Peyer's patch (tissue), 4 donors: ENCODE measurements at regions not wholly inside any gene's neighbourhood (a gene's known extent, or its start where the extent isn't known, plus 50 kb on each side); places are given as distances from the start of the nearest gene placed in this dataset.
"Not testable (repeated sequence)": the region's sequence is repeated elsewhere in the genome, so short reads cannot be mapped to it uniquely, and the experiment has no call there.

Source experiments
- DNase-seq, 3 donors: peaks; one replicate each; pipeline ENCODE4 v3.0.0-alpha.2; 2017 to 2019
- H3K27ac ChIP-seq, 4 donors: fragments of 200-600 bp; sonication (generic); one replicate each; pipeline ENCODE4 v1.5.1; 2016 to 2019
- H3K27me3 ChIP-seq, 2 donors: fragments of 200-600 bp; sonication (generic); one replicate each; pipeline ENCODE4 v1.5.1; 2019
- H3K36me3 ChIP-seq, 3 donors: fragments of 200-600 bp; sonication (generic); one replicate each; pipeline ENCODE4 v1.5.1; 2016 to 2019
- H3K4me1 ChIP-seq, 4 donors: fragments of 200-600 bp; sonication (generic); one replicate each; pipeline ENCODE4 v1.5.1; 2016 to 2019
- H3K4me3 ChIP-seq, 4 donors: fragments of 200-600 bp; sonication (generic); 1 replicate in 3 of 4; 2 replicates in 1 of 4; pipeline ENCODE4 v1.5.1; 2016 to 2019; ENCODE audit warnings: mild to moderate bottlenecking in 1 of 4
- H3K9me3 ChIP-seq, 4 donors: fragments of 200-600 bp; sonication (generic); one replicate each; pipeline ENCODE4 v1.5.1; 2016 to 2019; ENCODE audit warnings: mild to moderate bottlenecking in 1 of 4
- POLR2A ChIP-seq, 2 donors: fragments of 450-650 bp; IDR thresholded peaks; one replicate each; pipeline ENCODE4 v1.5.1; 2017; ENCODE audit warnings: antibody characterized with exemption in 2 of 2, mild to moderate bottlenecking in 2 of 2, moderate library complexity in 2 of 2
- TF ChIP-seq, protein P1 (sequence below), 6 experiments: fragments of 450-650 bp in 4 of 6; fragments of 200-600 bp in 2 of 6; sonication (generic) in 1 of 6; IDR thresholded peaks; one replicate each; pipeline ENCODE4 v1.5.1; 2017 to 2019; ENCODE audit warnings: antibody characterized with exemption in 6 of 6, mild to moderate bottlenecking in 3 of 6, moderate library complexity in 1 of 6

DNA sequence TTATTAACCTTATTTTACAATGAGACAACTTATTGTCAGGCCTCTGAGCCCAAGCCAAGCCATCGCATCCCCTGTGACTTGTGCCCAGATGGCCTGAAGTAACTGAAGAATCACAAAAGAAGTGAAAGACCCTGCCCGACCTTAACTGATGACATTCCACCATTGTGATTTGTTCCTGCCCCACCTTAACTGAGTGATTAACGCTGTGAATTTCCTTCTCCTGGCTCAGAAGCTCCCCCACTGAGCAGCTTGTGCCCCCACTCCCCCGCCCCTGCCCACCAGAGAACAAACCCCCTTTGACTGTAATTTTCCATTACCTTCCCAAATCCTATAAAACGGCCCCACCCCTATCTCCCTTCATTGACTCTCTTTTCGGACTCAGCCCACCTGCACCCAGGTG lies 224.0 kb upstream of the DUSP10 start:
- H3K9me3 ChIP-seq, H3K4me1 ChIP-seq, DNase-seq, H3K36me3 ChIP-seq, H3K27me3 ChIP-seq, H3K4me3 ChIP-seq, H3K27ac ChIP-seq: not testable (repeated sequence)

DNA sequence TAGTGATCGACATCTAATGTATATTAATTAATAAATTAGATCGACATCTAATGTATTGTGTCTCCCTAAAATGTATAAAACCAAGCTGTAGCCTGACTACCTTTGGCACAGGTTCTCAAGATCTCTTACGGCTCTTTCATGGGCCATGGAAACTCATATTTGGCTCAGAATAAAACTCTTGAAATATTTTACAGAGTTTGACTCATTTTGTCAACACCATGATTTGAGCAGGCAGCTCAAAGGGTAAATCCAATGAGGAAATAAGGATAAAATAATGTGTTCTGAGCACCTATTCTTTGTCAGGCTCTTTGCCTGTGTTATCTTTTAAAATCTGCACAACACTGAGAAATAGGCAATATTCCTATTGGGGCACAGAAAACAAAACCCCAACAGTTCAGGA lies 223.4 kb upstream of the DUSP10 start:
- DNase-seq: no peak
- Histone ChIP-seq H3K36me3 (no peaks in the 10 kb centered on the region), H3K4me1 (no peaks in the 10 kb centered on the region), H3K4me3 (no peak overlapping the region), H3K27me3 (no peaks in the 10 kb centered on the region), H3K27ac (no peak overlapping the region), H3K9me3 (no peaks in the 10 kb centered on the region)
- TF ChIP-seq, protein P1, sequence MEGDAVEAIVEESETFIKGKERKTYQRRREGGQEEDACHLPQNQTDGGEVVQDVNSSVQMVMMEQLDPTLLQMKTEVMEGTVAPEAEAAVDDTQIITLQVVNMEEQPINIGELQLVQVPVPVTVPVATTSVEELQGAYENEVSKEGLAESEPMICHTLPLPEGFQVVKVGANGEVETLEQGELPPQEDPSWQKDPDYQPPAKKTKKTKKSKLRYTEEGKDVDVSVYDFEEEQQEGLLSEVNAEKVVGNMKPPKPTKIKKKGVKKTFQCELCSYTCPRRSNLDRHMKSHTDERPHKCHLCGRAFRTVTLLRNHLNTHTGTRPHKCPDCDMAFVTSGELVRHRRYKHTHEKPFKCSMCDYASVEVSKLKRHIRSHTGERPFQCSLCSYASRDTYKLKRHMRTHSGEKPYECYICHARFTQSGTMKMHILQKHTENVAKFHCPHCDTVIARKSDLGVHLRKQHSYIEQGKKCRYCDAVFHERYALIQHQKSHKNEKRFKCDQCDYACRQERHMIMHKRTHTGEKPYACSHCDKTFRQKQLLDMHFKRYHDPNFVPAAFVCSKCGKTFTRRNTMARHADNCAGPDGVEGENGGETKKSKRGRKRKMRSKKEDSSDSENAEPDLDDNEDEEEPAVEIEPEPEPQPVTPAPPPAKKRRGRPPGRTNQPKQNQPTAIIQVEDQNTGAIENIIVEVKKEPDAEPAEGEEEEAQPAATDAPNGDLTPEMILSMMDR (IDR thresholded peaks at IDR 0.05): no peak
- no peak for TF ChIP-seq POLR2A (IDR thresholded peaks at IDR 0.05)

DNA sequence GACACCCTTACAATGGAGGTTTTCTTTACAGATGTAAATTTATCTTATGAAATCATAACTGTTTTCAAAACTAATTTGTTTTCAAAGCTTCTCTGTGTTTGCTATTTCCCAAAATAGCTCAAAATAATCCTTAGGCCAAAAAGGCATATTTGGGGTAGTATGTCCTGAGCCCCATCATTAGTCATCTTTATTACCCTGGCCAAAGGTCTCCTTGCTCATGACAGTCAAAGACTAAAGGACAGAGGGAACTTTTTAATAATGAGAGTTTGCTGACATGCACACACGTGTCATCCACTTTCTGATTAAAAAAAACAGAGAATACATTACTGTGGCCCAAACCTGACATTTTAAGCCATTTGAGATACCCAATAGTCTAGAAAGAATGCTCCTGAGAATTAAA lies 221.9 kb upstream of the DUSP10 start:
- no peak overlapping the region for H3K27ac ChIP-seq
- H3K9me3 ChIP-seq: no peaks in the 10 kb centered on the region
- H3K4me3 ChIP-seq: no peak overlapping the region
- DNase-seq: no peak
- no peaks in the 10 kb centered on the region for H3K27me3 ChIP-seq
- no peaks in the 10 kb centered on the region for H3K36me3 ChIP-seq
- TF ChIP-seq, protein P1 (IDR thresholded peaks at IDR 0.05): no peak
- TF ChIP-seq POLR2A (IDR thresholded peaks at IDR 0.05): no peak
- H3K4me1 ChIP-seq: no peaks in the 10 kb centered on the region

DNA sequence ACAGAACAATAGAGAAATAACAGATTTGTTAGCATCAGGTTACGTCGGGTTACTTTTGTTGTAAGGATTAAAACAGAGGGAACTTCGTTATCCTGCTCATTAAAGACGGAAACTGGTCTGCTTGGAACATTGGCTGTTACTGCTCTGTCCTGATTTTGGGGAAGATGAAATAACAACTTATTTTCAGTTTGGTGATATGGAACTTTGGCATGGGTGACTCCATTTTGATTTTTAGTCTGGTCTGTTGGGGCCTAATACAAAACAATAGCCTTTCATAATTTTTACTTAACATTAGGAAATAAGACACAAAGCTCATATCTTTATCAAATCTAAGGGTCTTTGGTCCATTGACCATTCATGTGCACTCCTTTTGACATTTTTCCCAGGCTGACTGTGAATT lies 220.5 kb upstream of the DUSP10 start:
- Histone ChIP-seq H3K4me1 (no peaks in the 10 kb centered on the region), H3K27me3 (no peaks in the 10 kb centered on the region), H3K4me3 (no peak overlapping the region), H3K36me3 (no peaks in the 10 kb centered on the region), H3K9me3 (no peaks in the 10 kb centered on the region), H3K27ac (no peak overlapping the region)
- TF ChIP-seq, protein P1 (IDR thresholded peaks at IDR 0.05): no peak
- TF ChIP-seq POLR2A (IDR thresholded peaks at IDR 0.05): no peak
- no peak for DNase-seq

DNA sequence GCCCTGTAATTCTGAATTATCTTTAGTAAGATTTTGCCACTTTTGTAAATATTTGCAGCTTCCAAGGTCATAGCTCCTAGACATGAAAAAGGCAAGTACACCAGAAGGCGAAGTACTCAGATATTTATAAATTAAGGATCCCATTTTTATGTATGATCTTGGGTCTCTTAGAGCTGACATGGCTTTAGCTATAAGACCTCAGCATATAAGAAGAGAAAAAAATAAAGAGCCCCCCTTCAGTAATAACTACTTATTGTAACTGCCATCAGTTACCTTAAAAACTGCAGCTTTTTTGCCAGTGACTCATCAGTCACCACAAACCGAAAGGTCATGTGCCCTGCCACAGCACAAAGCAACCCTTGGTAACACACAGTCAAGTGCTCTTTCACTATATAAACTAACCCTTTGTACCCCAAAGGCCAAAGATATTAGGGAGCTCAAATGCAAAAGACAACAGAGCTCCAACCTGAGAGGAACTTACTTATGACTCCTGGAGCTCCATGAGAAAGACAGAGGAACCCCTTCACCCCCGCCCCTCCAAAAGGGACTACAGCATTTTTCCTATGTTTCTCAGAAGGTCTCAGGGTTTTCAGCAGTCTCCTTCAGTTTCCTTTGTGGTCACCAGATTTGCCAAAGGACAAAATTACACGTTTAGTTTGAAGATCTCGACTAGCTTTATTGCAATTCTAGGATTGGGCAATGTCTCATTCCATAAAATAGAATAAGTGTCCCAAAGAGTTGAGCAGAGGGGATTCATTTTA lies 219.8 kb upstream of the DUSP10 start:
- Histone ChIP-seq H3K36me3 (no peaks in the 10 kb centered on the region), H3K9me3 (no peaks in the 10 kb centered on the region), H3K27ac (no peak overlapping the region), H3K27me3 (no peaks in the 10 kb centered on the region), H3K4me3 (no peak overlapping the region), H3K4me1 (no peaks in the 10 kb centered on the region)
- no peak for TF ChIP-seq POLR2A (IDR thresholded peaks at IDR 0.05)
- TF ChIP-seq, protein P1 (IDR thresholded peaks at IDR 0.05): no peak
- DNase-seq: no peak

DNA sequence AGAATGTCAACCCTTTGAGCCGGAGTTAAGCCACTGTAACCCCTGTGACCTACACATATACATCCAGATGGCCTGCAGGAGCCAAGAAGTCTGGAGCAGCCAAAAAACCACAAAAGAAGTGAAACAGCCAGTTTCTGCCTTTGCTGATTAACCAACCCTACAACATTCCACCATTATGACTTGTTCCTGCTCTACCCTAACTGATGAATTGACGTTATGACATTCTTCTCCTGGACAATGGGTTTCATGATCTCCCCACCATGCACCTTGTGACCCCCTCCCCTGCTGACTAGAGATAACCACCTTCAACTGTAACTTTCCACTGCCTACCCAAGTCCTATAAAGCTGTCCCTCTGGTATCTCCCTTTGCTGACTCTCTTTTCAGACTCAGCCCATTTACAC lies 216.3 kb upstream of the DUSP10 start:
- not testable (repeated sequence) for H3K9me3 ChIP-seq, DNase-seq, H3K27ac ChIP-seq, H3K36me3 ChIP-seq, H3K4me3 ChIP-seq, H3K27me3 ChIP-seq, H3K4me1 ChIP-seq

DNA sequence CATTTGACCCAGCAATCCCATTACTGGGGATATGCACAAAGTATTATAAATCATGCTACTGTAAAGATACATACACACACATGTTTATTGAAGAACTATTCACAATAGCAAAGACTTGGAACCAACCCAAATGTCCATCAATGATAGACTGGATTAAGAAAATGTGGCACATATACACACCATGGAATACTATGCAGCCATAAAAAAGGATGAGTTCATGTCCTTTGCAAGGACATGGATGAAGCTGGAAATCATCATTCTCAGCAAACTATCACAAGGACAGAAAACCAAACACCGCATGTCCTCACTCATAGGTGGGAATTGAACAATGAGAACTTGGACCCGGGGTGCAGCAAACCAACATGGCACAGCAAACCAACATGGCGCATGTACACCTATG lies 215.5 kb upstream of the DUSP10 start:
- H3K4me1 ChIP-seq, H3K27me3 ChIP-seq, DNase-seq, H3K36me3 ChIP-seq, H3K27ac ChIP-seq, H3K9me3 ChIP-seq, H3K4me3 ChIP-seq: not testable (repeated sequence)
